IMR-90 (cell line): ENCODE measurements at regions not wholly inside any gene's neighbourhood (a gene's known extent, or its start where the extent isn't known, plus 50 kb on each side); places are given as distances from the start of the nearest gene placed in this dataset.

ENCODE experiments used
- ATAC-seq: fragments of 200-7000 bp; cut with Tn5 transposase; 2 replicates; pipeline ENCODE4 v1.9.1; 2020; ENCODE audit warnings: low read depth, mild to moderate bottlenecking, moderate library complexity
- BruUV-seq: library from RNA; stranded (reverse); fragments of 400-500 nt; replicated peaks from 2 replicates; lab custom pipeline; 2021; lab: Mats Ljungman, UMichigan
- CTCF ChIA-PET: fragments of 300-600 bp; formaldehyde crosslinking; extraction: SDS; loops from one replicate; lab custom pipeline; 2021; ENCODE audit warnings: antibody characterized with exemption; lab: Yijun Ruan, JAX
- POLR2A ChIA-PET: fragments of 300-600 bp; sonication (Branson Sonifier 250); formaldehyde crosslinking; loops from one replicate; lab custom pipeline; 2022; ENCODE audit warnings: antibody characterized with exemption; ENCODE audit not compliant: unreplicated experiment; lab: Charles Lee
- DNase-seq: peaks from one replicate; pipeline ENCODE4 v3.0.0; 2013
- H2AFZ ChIP-seq: replicated peaks from 2 replicates; pipeline ENCODE3; 2013; ENCODE audit warnings: low read length, mild to moderate bottlenecking; ENCODE audit not compliant: poor library complexity
- H2AK5ac ChIP-seq: 2 replicates; pipeline ENCODE4 v1.6.1; 2013; ENCODE audit warnings: low read depth, low read length, inconsistent platforms
- H2AK9ac ChIP-seq: replicated peaks from 2 replicates; pipeline ENCODE3; 2013; ENCODE audit warnings: mild to moderate bottlenecking, low read depth, low read length, moderate library complexity; ENCODE audit not compliant: poor library complexity
- H2BK120ac ChIP-seq: 2 replicates; pipeline ENCODE4 v1.6.1; 2013; ENCODE audit warnings: low read depth, low read length, inconsistent platforms
- H2BK15ac ChIP-seq: 3 replicates; pipeline ENCODE4 v1.6.1; 2013; ENCODE audit warnings: low read depth, low read length, inconsistent platforms
- H2BK20ac ChIP-seq: 2 replicates; pipeline ENCODE4 v1.6.1; 2013; ENCODE audit warnings: low read depth, mild to moderate bottlenecking, inconsistent platforms, low read length, moderate library complexity
- H2BK5ac ChIP-seq: 2 replicates; pipeline ENCODE4 v1.6.1; 2013; ENCODE audit warnings: mild to moderate bottlenecking, low read depth, low read length, inconsistent platforms; ENCODE audit not compliant: poor library complexity, severe bottlenecking
- H3K14ac ChIP-seq: replicated peaks from 2 replicates; pipeline ENCODE4 v1.6.1; 2013; ENCODE audit warnings: low read depth, low read length, inconsistent platforms
- H3K18ac ChIP-seq: 2 replicates; pipeline ENCODE4 v1.6.1; 2013; ENCODE audit warnings: low read depth, low read length, control low read depth
- H3K23ac ChIP-seq: 2 replicates; pipeline ENCODE4 v1.6.1; 2013; ENCODE audit warnings: low read depth, low read length, inconsistent platforms
- H3K27ac ChIP-seq: 2 replicates; pipeline ENCODE4 v1.5.1; 2013; ENCODE audit warnings: mild to moderate bottlenecking, control low read depth, low read length; ENCODE audit not compliant: insufficient read depth
- H3K27me3 ChIP-seq: 2 replicates; pipeline ENCODE4 v1.6.1; 2013; ENCODE audit warnings: low read length; ENCODE audit not compliant: control insufficient read depth, insufficient read depth
- H3K36me3 ChIP-seq: 2 replicates; pipeline ENCODE4 v1.6.1; 2013; ENCODE audit warnings: low read length, mixed read lengths; ENCODE audit not compliant: control insufficient read depth, insufficient read depth
- H3K4ac ChIP-seq: 2 replicates; pipeline ENCODE4 v1.6.1; 2013; ENCODE audit warnings: low read depth, low read length, inconsistent platforms
- H3K4me1 ChIP-seq: 2 replicates; pipeline ENCODE4 v1.6.1; 2013; ENCODE audit warnings: low read length, mixed read lengths; ENCODE audit not compliant: control insufficient read depth, insufficient read depth
- H3K4me2 ChIP-seq: 2 replicates; pipeline ENCODE4 v1.6.1; 2013; ENCODE audit warnings: low read depth, mild to moderate bottlenecking, control low read depth, low read length, moderate library complexity
- H3K4me3 ChIP-seq: 2 replicates; pipeline ENCODE4 v1.5.1; 2013; ENCODE audit warnings: low read depth, mild to moderate bottlenecking, control low read depth, low read length, moderate library complexity; ENCODE audit not compliant: insufficient read depth
- H3K56ac ChIP-seq: 2 replicates; pipeline ENCODE4 v1.6.1; 2013; ENCODE audit warnings: low read length, inconsistent platforms; ENCODE audit not compliant: insufficient read depth; ENCODE audit errors: extremely low read depth
- H3K79me1 ChIP-seq, 2 experiments: 2 replicates each; pipeline ENCODE4 v1.6.1; 2013; ENCODE audit warnings: low read length in 2 of 2, inconsistent platforms in 1 of 2, low read depth in 1 of 2
- H3K9ac ChIP-seq: 2 replicates; pipeline ENCODE4 v1.6.1; 2013; ENCODE audit warnings: low read depth, low read length, control low read depth
- H3K9me1 ChIP-seq: 2 replicates; pipeline ENCODE4 v1.6.1; 2013; ENCODE audit warnings: low read length, inconsistent platforms; ENCODE audit not compliant: insufficient read depth
- H3K9me3 ChIP-seq: 2 replicates; pipeline ENCODE4 v1.6.1; 2013; ENCODE audit warnings: low read length; ENCODE audit not compliant: control insufficient read depth, insufficient read depth
- H4K20me1 ChIP-seq: 2 replicates; pipeline ENCODE4 v1.6.1; 2013; ENCODE audit warnings: low read length, inconsistent platforms; ENCODE audit not compliant: insufficient read depth
- H4K5ac ChIP-seq: 2 replicates; pipeline ENCODE4 v1.6.1; 2013; ENCODE audit warnings: mild to moderate bottlenecking, low read depth, low read length, control low read depth
- H4K8ac ChIP-seq, 2 experiments: 2 replicates each; pipeline ENCODE4 v1.6.1; 2013; ENCODE audit warnings: low read depth in 2 of 2, low read length in 2 of 2, control low read depth in 1 of 2, inconsistent platforms in 1 of 2
- H4K91ac ChIP-seq: 2 replicates; pipeline ENCODE4 v1.6.1; 2013; ENCODE audit warnings: low read depth, low read length, inconsistent platforms; ENCODE audit not compliant: insufficient read depth
- BHLHE40 ChIP-seq: fragments of 150-350 bp; IDR thresholded peaks from 2 replicates; pipeline ENCODE4 v1.6.1; 2016; ENCODE audit warnings: mild to moderate bottlenecking, low read depth, low read length
- FOS ChIP-seq: fragments of 150-350 bp; IDR thresholded peaks from 2 replicates; pipeline ENCODE4 v1.6.1; 2016; ENCODE audit warnings: low read depth, low read length
- MAFK ChIP-seq: IDR thresholded peaks from 2 replicates; pipeline ENCODE4 v1.6.1; 2012; ENCODE audit warnings: low read depth, low read length, improper control_type of control experiment
- MAZ ChIP-seq: IDR thresholded peaks from 2 replicates; pipeline ENCODE4 v1.6.1; 2012; ENCODE audit warnings: low read depth, mild to moderate bottlenecking, low read length, improper control_type of control experiment, moderate library complexity, borderline replicate concordance
- MXI1 ChIP-seq: IDR thresholded peaks from 2 replicates; pipeline ENCODE4 v1.6.1; 2012; ENCODE audit warnings: low read depth, mild to moderate bottlenecking, low read length, moderate library complexity, borderline replicate concordance
- NFE2L2 ChIP-seq: fragments of 150-350 bp; IDR thresholded peaks from 2 replicates; pipeline ENCODE4 v1.6.1; 2016; ENCODE audit warnings: low read depth, mild to moderate bottlenecking, low read length
- POLR2A ChIP-seq: IDR thresholded peaks from 2 replicates; pipeline ENCODE4 v1.6.1; 2012; ENCODE audit warnings: mild to moderate bottlenecking, low read depth, low read length
- RAD21 ChIP-seq: IDR thresholded peaks from 2 replicates; pipeline ENCODE4 v1.6.1; 2012; ENCODE audit warnings: low read length, improper control_type of control experiment
- RCOR1 ChIP-seq: IDR thresholded peaks from 2 replicates; pipeline ENCODE4 v1.6.1; 2012; ENCODE audit warnings: mild to moderate bottlenecking, low read length, improper control_type of control experiment; ENCODE audit not compliant: insufficient replicate concordance
- SMC3 ChIP-seq: fragments of 150-350 bp; IDR thresholded peaks from 2 replicates; pipeline ENCODE4 v1.6.1; 2016; ENCODE audit warnings: low read depth, mild to moderate bottlenecking, antibody characterized with exemption, low read length, moderate library complexity
- WGBS, 2 experiments: methylation state at CpG; one replicate each; pipeline versions ENCODE4 v1.1.5 to v1.1.7; 2013; ENCODE audit warnings: missing lambda C conversion rate in 2 of 2; ENCODE audit not compliant: insufficient read length in 1 of 2; ENCODE audit errors: extremely low coverage in 2 of 2; 5-methylcytosine and 5-hydroxymethylcytosine counted together
- dilution Hi-C: fragments of 300-500 bp; cut with HindIII; formaldehyde crosslinking; loops from one replicate; pipeline ENCODE4 v1.14.3; 2018; ENCODE audit warnings: low sequenced_read_pairs; ENCODE audit not compliant: unreplicated experiment
- in situ Hi-C: fragments of 300-500 bp; cut with MboI; formaldehyde crosslinking; loops from 3 replicates; pipeline ENCODE4 v1.14.3; 2019; ENCODE audit warnings: low sequenced_read_pairs, inconsistent platforms, mixed read lengths
- intact Hi-C: fragments of 100-400 bp; cut with micrococcal nuclease; formaldehyde crosslinking; loops from 2 replicates; pipeline ENCODE4 v1.10.0; 2022
- TF ChIP-seq, protein P1 (sequence below): fragments of 150-350 bp; IDR thresholded peaks from 2 replicates; pipeline ENCODE4 v1.6.1; 2016; ENCODE audit warnings: low read depth, mild to moderate bottlenecking, low read length, moderate library complexity, borderline replicate concordance
- TF ChIP-seq, protein P2 (sequence below): conservative IDR thresholded peaks from 2 replicates; pipeline ENCODE4 v1.5.1; 2012; ENCODE audit warnings: mild to moderate bottlenecking, low read depth, low read length, improper control_type of control experiment

DNA sequence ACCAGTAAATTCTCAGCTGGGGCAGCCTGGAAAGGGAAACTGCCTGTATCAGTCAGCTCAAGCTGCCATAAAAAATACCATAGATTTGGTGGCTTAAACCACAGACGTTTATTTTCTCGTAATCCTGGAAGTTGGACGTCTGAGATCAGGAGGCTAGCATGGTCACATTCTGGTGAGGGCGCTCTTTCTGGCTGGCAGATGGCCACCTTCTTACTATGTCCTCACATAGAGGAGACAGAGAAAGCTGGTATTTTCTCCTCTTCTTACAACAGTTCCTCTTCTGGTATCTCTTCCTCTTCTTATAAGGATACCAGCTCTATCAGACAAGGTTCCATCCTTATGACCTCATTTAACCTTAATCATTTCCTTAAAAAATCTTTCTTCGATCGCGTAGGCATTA is 50.5 kb upstream of the RFX3 start:
- in situ Hi-C loops: no loop called here
- Histone ChIP-seq H3K23ac (no peak overlapping the region), H2AK9ac (no peak overlapping the region), H3K79me1 (no peaks in the 10 kb centered on the region), H4K91ac (no peak overlapping the region), H2AFZ (no peak overlapping the region), H2BK120ac (no peak overlapping the region), H4K20me1 (no peaks in the 10 kb centered on the region), H3K9me3 (no peaks in the 10 kb centered on the region), H3K4me2 (no peak overlapping the region), H3K27me3 (no peaks in the 10 kb centered on the region), H3K4me3 (no peak overlapping the region), H2BK5ac (no peak overlapping the region), H4K8ac (no peak overlapping the region), H2BK15ac (no peak overlapping the region), H3K14ac (no peak overlapping the region), H3K36me3 (no peaks in the 10 kb centered on the region), H2BK20ac (no peak overlapping the region), H3K9ac (no peak overlapping the region), H3K4ac (no peak overlapping the region), H3K56ac (no peak overlapping the region), H2AK5ac (no peak overlapping the region), H4K5ac (no peak overlapping the region), H3K27ac (no peak overlapping the region), H3K9me1 (no peaks in the 10 kb centered on the region), H3K18ac (no peak overlapping the region), H3K4me1 (no peaks in the 10 kb centered on the region)
- no CpG with 5 or more reads among the region's 7 CpGs for WGBS, 2 experiments
- CTCF ChIA-PET: no interaction called here
- no peak for TF ChIP-seq RAD21
- TF ChIP-seq MAFK: no peak
- TF ChIP-seq, protein P1, sequence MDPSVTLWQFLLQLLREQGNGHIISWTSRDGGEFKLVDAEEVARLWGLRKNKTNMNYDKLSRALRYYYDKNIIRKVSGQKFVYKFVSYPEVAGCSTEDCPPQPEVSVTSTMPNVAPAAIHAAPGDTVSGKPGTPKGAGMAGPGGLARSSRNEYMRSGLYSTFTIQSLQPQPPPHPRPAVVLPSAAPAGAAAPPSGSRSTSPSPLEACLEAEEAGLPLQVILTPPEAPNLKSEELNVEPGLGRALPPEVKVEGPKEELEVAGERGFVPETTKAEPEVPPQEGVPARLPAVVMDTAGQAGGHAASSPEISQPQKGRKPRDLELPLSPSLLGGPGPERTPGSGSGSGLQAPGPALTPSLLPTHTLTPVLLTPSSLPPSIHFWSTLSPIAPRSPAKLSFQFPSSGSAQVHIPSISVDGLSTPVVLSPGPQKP: no peak
- TF ChIP-seq RCOR1: no peak
- no peak for TF ChIP-seq BHLHE40
- TF ChIP-seq SMC3: no peak
- TF ChIP-seq MAZ: no peak
- no peak for TF ChIP-seq POLR2A
- no peak for TF ChIP-seq FOS
- TF ChIP-seq NFE2L2: no peak
- TF ChIP-seq, protein P2, sequence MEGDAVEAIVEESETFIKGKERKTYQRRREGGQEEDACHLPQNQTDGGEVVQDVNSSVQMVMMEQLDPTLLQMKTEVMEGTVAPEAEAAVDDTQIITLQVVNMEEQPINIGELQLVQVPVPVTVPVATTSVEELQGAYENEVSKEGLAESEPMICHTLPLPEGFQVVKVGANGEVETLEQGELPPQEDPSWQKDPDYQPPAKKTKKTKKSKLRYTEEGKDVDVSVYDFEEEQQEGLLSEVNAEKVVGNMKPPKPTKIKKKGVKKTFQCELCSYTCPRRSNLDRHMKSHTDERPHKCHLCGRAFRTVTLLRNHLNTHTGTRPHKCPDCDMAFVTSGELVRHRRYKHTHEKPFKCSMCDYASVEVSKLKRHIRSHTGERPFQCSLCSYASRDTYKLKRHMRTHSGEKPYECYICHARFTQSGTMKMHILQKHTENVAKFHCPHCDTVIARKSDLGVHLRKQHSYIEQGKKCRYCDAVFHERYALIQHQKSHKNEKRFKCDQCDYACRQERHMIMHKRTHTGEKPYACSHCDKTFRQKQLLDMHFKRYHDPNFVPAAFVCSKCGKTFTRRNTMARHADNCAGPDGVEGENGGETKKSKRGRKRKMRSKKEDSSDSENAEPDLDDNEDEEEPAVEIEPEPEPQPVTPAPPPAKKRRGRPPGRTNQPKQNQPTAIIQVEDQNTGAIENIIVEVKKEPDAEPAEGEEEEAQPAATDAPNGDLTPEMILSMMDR: no peak
- no peak for TF ChIP-seq MXI1
- POLR2A ChIA-PET: no interaction called here
- BruUV-seq: no TSS peak
- no peak for ATAC-seq
- intact Hi-C loops: no loop called here
- dilution Hi-C loops: no loop called here
- DNase-seq: no peak
